Kidney (tissue), 13 donors: ENCODE measurements at regions not wholly inside any gene's neighbourhood (a gene's known extent, or its start where the extent isn't known, plus 50 kb on each side); places are given as distances from the start of the nearest gene placed in this dataset.
A peak's percentile ranks its signal among the peaks of the same experiment; 100 is the strongest.

ENCODE experiments used
- DNase-seq, 5 donors: peaks; one replicate each; pipeline ENCODE4 v3.0.0-alpha.2; 2013 to 2020
- FAIRE-seq: peaks from 2 replicates; lab custom pipeline; 2012; peaks lifted over from hg19 to GRCh38; lab: Jason Lieb, UNC
- H3K27ac ChIP-seq, 2 donors: one replicate each; pipeline ENCODE4 v1.7.0; 2013; ENCODE audit warnings: low read depth in 2 of 2, low read length in 2 of 2, inconsistent platforms in 1 of 2
- H3K27me3 ChIP-seq: one replicate; pipeline ENCODE4 v1.7.1; 2013; ENCODE audit warnings: low read length, inconsistent platforms; ENCODE audit not compliant: control insufficient read depth, insufficient read depth
- H3K36me3 ChIP-seq, 3 donors: one replicate each; pipeline versions ENCODE4 v1.7.0 to v1.7.1; 2013; ENCODE audit warnings: low read length in 3 of 3, control low read depth in 1 of 3, inconsistent platforms in 1 of 3; ENCODE audit not compliant: insufficient read depth in 3 of 3, control insufficient read depth in 2 of 3
- H3K4me1 ChIP-seq, 3 donors: one replicate each; pipeline versions ENCODE4 v1.7.0 to v1.7.1; 2013; ENCODE audit warnings: low read length in 3 of 3, inconsistent platforms in 1 of 3, low read depth in 1 of 3; ENCODE audit not compliant: control insufficient read depth in 2 of 3, insufficient read depth in 2 of 3
- H3K4me3 ChIP-seq, 3 donors: one replicate each; pipeline versions ENCODE4 v1.7.0 to v1.8.1; 2013; ENCODE audit warnings: low read length in 3 of 3, control low read depth in 1 of 3, inconsistent platforms in 1 of 3
- H3K9ac ChIP-seq, 3 donors: one replicate each; pipeline versions ENCODE4 v1.7.0 to v1.7.1; 2013; ENCODE audit warnings: low read length in 3 of 3, control low read depth in 1 of 3, inconsistent platforms in 1 of 3
- H3K9me3 ChIP-seq, 3 donors: one replicate each; pipeline versions ENCODE4 v1.7.0 to v1.7.1; 2013; ENCODE audit warnings: low read length in 3 of 3, control low read depth in 1 of 3, inconsistent platforms in 1 of 3; ENCODE audit not compliant: control insufficient read depth in 2 of 3, insufficient read depth in 1 of 3
- CTCF ChIP-seq: IDR thresholded peaks from 3 replicates; pipeline ENCODE4 v1.5.1; 2012; ENCODE audit warnings: mild to moderate bottlenecking, moderate library complexity, borderline replicate concordance; ENCODE audit not compliant: insufficient read depth; ENCODE audit errors: extremely low read depth
- intact Hi-C: fragments of 100-400 bp; cut with DNase I; formaldehyde crosslinking; loops from one replicate; pipeline ENCODE4 v1.11.1; 2022
- donor health status: control.
- donor health status: control.
- donor health status: control.
- donor health status: control.
- donor health status: control.
- donor health status: DM: yes; HTN: yes; CAD: no.
- donor health status: Normal renal cell carcinoma (clear cell type).

GRCh38 chr13:85368686-85369085 is 430.5 kb downstream of the SLITRK6 start:
- Histone ChIP-seq H3K27me3 (no peaks in the 10 kb centered on the region), H3K36me3 (no peaks in the 10 kb centered on the region), H3K4me3 (no peak overlapping the region), H3K9ac (no peak overlapping the region), H3K27ac (no peak overlapping the region), H3K4me1 (no peaks in the 10 kb centered on the region), H3K9me3 (peaks cover 0 to 2% (median 0%) of the 10 kb centered on the region in 3 donors)
- no peak for TF ChIP-seq CTCF
- DNase-seq: no peak
- intact Hi-C loops: no loop called here
- no peak for FAIRE-seq

GRCh38 chr13:85367887-85368286 is 431.3 kb downstream of the SLITRK6 start:
- H3K9ac ChIP-seq: no peak overlapping the region
- no peak overlapping the region for H3K4me3 ChIP-seq
- H3K27ac ChIP-seq: no peak overlapping the region
- no peaks in the 10 kb centered on the region for H3K4me1 ChIP-seq
- no peaks in the 10 kb centered on the region for H3K27me3 ChIP-seq
- intact Hi-C loops: no loop called here
- DNase-seq (no peak), FAIRE-seq (no peak)
- no peak for TF ChIP-seq CTCF
- H3K36me3 ChIP-seq: no peaks in the 10 kb centered on the region
- H3K9me3 ChIP-seq: peaks cover 0 to 2% (median 0%) of the 10 kb centered on the region in 3 donors

GRCh38 chr13:85366759-85367417 is 432.3 kb downstream of the SLITRK6 start:
- Histone ChIP-seq H3K4me1 (no peaks in the 10 kb centered on the region), H3K36me3 (no peaks in the 10 kb centered on the region), H3K27me3 (no peaks in the 10 kb centered on the region), H3K9me3 (peaks cover 0 to 2% (median 0%) of the 10 kb centered on the region in 3 donors), H3K9ac (no peak overlapping the region), H3K27ac (no peak overlapping the region), H3K4me3 (no peak overlapping the region)
- TF ChIP-seq CTCF: no peak
- FAIRE-seq (no peak), DNase-seq (peak in 1 of 5 donors; percentile 5)
- intact Hi-C loops: no loop called here

- Histone ChIP-seq H3K4me1 (no peaks in the 10 kb centered on the region), H3K27ac (no peak overlapping the region), H3K9ac (no peak overlapping the region), H3K36me3 (no peaks in the 10 kb centered on the region), H3K27me3 (no peaks in the 10 kb centered on the region), H3K4me3 (no peak overlapping the region), H3K9me3 (peaks cover 0 to 2% (median 0%) of the 10 kb centered on the region in 3 donors)
- no peak for TF ChIP-seq CTCF
- FAIRE-seq (no peak), DNase-seq (no peak)
- intact Hi-C loops: no loop called here
Observed at GRCh38 chr13:85363504-85363903, 435.7 kb downstream of the SLITRK6 start.
